GM23338 (cell line): ENCODE measurements at regions not wholly inside any gene's neighbourhood (a gene's known extent, or its start where the extent isn't known, plus 50 kb on each side); places are given as distances from the start of the nearest gene placed in this dataset.

ENCODE experiments used
- ATAC-seq: fragments of 200-7000 bp; cut with Tn5 transposase; 3 replicates; pipeline ENCODE4 v1.9.1; 2020
- DNase-seq: peaks from one replicate; pipeline ENCODE4 v3.0.0-alpha.2; 2015; ENCODE audit warnings: low spot score
- H2AFZ ChIP-seq: fragments of 200-600 bp; sonication (generic); 2 replicates; pipeline ENCODE4 v1.8.0; 2016; ENCODE audit warnings: antibody characterized with exemption, mild to moderate bottlenecking, moderate library complexity
- H3F3A ChIP-seq: fragments of 200-600 bp; sonication (generic); replicated peaks from 2 replicates; pipeline ENCODE4 v1.8.0; 2017; ENCODE audit warnings: antibody characterized with exemption, mixed run types, low read depth
- H3K27ac ChIP-seq: fragments of 200-600 bp; sonication (generic); 2 replicates; pipeline ENCODE4 v1.6.1; 2016; ENCODE audit warnings: low read depth
- H3K27me3 ChIP-seq: fragments of 200-600 bp; sonication (generic); 2 replicates; pipeline ENCODE4 v1.8.0; 2016; ENCODE audit warnings: mild to moderate bottlenecking, mixed run types, moderate library complexity; ENCODE audit not compliant: insufficient read depth
- H3K36me3 ChIP-seq: fragments of 200-600 bp; sonication (generic); 2 replicates; pipeline ENCODE4 v1.8.0; 2016; ENCODE audit warnings: mild to moderate bottlenecking; ENCODE audit not compliant: insufficient read depth
- H3K4me1 ChIP-seq: fragments of 200-600 bp; sonication (generic); 2 replicates; pipeline ENCODE4 v1.8.0; 2016; ENCODE audit warnings: mild to moderate bottlenecking, moderate library complexity; ENCODE audit not compliant: insufficient read depth
- H3K4me2 ChIP-seq: fragments of 200-600 bp; sonication (generic); 2 replicates; pipeline ENCODE4 v1.7.1; 2017; ENCODE audit warnings: mixed run types
- H3K4me3 ChIP-seq: fragments of 200-600 bp; sonication (generic); 2 replicates; pipeline ENCODE4 v1.6.1; 2016; ENCODE audit warnings: mixed run types
- H3K79me2 ChIP-seq: fragments of 200-600 bp; sonication (generic); replicated peaks from 2 replicates; pipeline ENCODE4 v1.8.0; 2017; ENCODE audit warnings: mild to moderate bottlenecking; ENCODE audit not compliant: insufficient read depth
- H3K9me2 ChIP-seq: fragments of 200-600 bp; sonication (generic); 2 replicates; pipeline ENCODE4 v1.8.0; 2017; ENCODE audit not compliant: insufficient read depth
- H4K20me1 ChIP-seq: fragments of 200-600 bp; sonication (generic); replicated peaks from 2 replicates; pipeline ENCODE4 v1.8.0; 2017; ENCODE audit warnings: mild to moderate bottlenecking; ENCODE audit not compliant: insufficient read depth
- H3K27ac Mint-ChIP-seq: 2 replicates; pipeline ENCODE4 v1.8.0; 2020; ENCODE audit warnings: inconsistent platforms, mild to moderate bottlenecking, moderate library complexity, mixed read lengths
- H3K27me3 Mint-ChIP-seq: 3 replicates; pipeline ENCODE4 v1.8.0; 2022; ENCODE audit warnings: low read depth, mild to moderate bottlenecking, moderate library complexity, mixed read lengths, inconsistent platforms; ENCODE audit not compliant: insufficient read depth, poor library complexity
- H3K36me3 Mint-ChIP-seq: 3 replicates; pipeline ENCODE4 v1.8.0; 2021; ENCODE audit warnings: low read depth, mild to moderate bottlenecking, inconsistent platforms, moderate library complexity, mixed read lengths
- H3K4me1 Mint-ChIP-seq: 3 replicates; pipeline ENCODE4 v1.8.0; 2020; ENCODE audit warnings: mild to moderate bottlenecking, inconsistent platforms, mixed read lengths
- H3K4me3 Mint-ChIP-seq: 3 replicates; pipeline ENCODE4 v1.8.0; 2021; ENCODE audit warnings: moderate library complexity, mild to moderate bottlenecking, inconsistent platforms, mixed read lengths
- H3K9me3 Mint-ChIP-seq: 3 replicates; pipeline ENCODE4 v1.8.0; 2020; ENCODE audit warnings: moderate library complexity, mild to moderate bottlenecking, inconsistent platforms, mixed read lengths
- EZH2 ChIP-seq: fragments of 200-600 bp; sonication (generic); IDR thresholded peaks from one replicate; pipeline ENCODE4 v1.8.0; 2017; ENCODE audit warnings: antibody characterized with exemption, mild to moderate bottlenecking, low read depth; ENCODE audit not compliant: unreplicated experiment
- ZNF114 ChIP-seq: fragments of 250-450 bp; sonication (Bioruptor Pico); IDR thresholded peaks from 2 replicates; pipeline ENCODE4 v1.5.0; 2020; ENCODE audit warnings: mild to moderate bottlenecking, moderate library complexity
- ZNF462 ChIP-seq: fragments of 250-450 bp; sonication (Bioruptor Pico); IDR thresholded peaks from 2 replicates; pipeline ENCODE4 v1.5.0; 2020; ENCODE audit warnings: mild to moderate bottlenecking, moderate library complexity
- TF ChIP-seq, protein P1 (sequence below), 2 experiments: fragments of 200-600 bp in 1 of 2; sonication (generic) in 1 of 2; conservative IDR thresholded peaks; 2 replicates each; pipeline versions ENCODE4 v1.5.1 to v1.6.1; 2016 to 2017; ENCODE audit warnings: antibody characterized with exemption in 2 of 2, low read depth in 2 of 2, mild to moderate bottlenecking in 2 of 2, moderate library complexity in 1 of 2

DNA sequence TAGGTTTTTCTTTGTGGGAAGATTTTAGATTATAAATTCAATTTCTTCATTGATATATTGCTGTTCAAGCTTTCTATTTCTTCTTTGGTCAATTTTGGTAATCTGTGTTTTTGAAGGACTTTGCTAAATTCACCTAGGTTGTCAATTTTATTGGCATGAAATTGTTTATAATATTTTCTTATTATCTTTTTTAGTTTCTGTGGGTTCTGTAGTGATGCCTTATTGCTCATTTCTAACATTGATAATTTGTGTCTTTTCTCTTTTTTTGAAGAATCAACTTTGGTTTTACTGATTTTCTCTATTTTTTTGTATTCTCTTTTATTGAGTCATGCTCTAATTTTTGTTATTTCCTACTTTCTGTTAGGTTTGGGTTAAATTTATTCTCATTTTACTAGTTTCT is 123.2 kb downstream of the ADSS2 start (continued):
- TF ChIP-seq ZNF462 = no peak
- TF ChIP-seq, protein P1, sequence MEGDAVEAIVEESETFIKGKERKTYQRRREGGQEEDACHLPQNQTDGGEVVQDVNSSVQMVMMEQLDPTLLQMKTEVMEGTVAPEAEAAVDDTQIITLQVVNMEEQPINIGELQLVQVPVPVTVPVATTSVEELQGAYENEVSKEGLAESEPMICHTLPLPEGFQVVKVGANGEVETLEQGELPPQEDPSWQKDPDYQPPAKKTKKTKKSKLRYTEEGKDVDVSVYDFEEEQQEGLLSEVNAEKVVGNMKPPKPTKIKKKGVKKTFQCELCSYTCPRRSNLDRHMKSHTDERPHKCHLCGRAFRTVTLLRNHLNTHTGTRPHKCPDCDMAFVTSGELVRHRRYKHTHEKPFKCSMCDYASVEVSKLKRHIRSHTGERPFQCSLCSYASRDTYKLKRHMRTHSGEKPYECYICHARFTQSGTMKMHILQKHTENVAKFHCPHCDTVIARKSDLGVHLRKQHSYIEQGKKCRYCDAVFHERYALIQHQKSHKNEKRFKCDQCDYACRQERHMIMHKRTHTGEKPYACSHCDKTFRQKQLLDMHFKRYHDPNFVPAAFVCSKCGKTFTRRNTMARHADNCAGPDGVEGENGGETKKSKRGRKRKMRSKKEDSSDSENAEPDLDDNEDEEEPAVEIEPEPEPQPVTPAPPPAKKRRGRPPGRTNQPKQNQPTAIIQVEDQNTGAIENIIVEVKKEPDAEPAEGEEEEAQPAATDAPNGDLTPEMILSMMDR (conservative IDR thresholded peaks at IDR 0.05; ENCODE audit: low read depth in 2 of 2) = no peak

DNA sequence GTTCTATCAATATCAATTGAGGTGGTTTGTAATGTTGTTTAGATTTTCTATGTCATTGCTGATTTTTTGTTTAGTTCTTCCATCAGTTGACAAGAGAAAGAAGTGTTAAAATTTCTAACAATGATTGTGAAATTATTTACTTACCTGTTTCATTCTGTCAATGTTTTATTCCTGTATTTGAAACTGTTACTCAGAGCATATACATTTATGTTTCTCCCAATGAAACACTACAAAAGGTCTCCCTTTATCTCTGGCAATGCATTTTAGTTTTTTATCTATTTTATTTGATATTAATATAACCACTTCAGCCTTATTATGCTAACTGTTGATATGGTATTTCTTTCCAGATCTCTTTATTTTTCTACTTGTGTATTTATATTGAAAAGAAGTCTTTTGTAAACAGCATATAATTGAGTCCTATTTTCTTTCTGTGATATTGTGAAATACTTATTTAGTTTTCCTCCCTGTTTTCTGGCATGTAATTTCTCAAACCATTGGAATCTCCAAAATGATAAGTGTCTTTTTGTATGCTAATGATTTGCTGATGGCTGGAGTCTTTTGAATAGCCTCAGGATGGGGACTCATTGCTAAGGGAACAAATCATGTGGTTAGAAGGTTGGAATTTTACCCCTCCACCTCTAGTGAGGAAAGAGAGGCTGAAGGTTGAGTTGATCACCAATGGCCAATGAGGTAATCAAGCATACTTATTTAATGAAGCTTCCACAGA is 122.0 kb downstream of the ADSS2 start:
- Mint-ChIP-seq H3K4me1 (peaks cover 19% of the 10 kb centered on the region), H3K4me3 (no peak overlapping the region), H3K9me3 (peaks cover 7% of the 10 kb centered on the region; the same call in 2 of the 3 replicates), H3K27ac (no peak overlapping the region), H3K36me3 (peaks cover 3% of the 10 kb centered on the region; the same call in 1 of the 3 replicates), H3K27me3 (peaks cover 2% of the 10 kb centered on the region)
- H3K36me3 ChIP-seq = no peaks in the 10 kb centered on the region
- H3K27ac ChIP-seq = no peak overlapping the region
- no peaks in the 10 kb centered on the region for H3K27me3 ChIP-seq
- H2AFZ ChIP-seq = no peak overlapping the region
- H3K79me2 ChIP-seq = no peaks in the 10 kb centered on the region
- H4K20me1 ChIP-seq = no peaks in the 10 kb centered on the region
- H3K4me1 ChIP-seq = peaks cover 5% of the 10 kb centered on the region; the same call in 1 of the 2 replicates
- DNase-seq = no peak
- no peak overlapping the region for H3K4me2 ChIP-seq
- no peaks in the 10 kb centered on the region for H3F3A ChIP-seq
- no peaks in the 10 kb centered on the region for H3K9me2 ChIP-seq
- H3K4me3 ChIP-seq = no peak overlapping the region
- ATAC-seq = no peak
- TF ChIP-seq ZNF462 (peak; percentile 82), ZNF114 (no peak), EZH2 (no peak)
